AG04450 (cell line): ENCODE measurements at regions not wholly inside any gene's neighbourhood (a gene's known extent, or its start where the extent isn't known, plus 50 kb on each side); places are given as distances from the start of the nearest gene placed in this dataset.

ENCODE experiments used
- CTCF ChIA-PET: fragments of 300-600, 350-600 bp; formaldehyde crosslinking; extraction: SDS; loops from one replicate; lab custom pipeline; 2022; ENCODE audit warnings: antibody characterized with exemption, inconsistent platforms; lab: Charles Lee
- POLR2A ChIA-PET: fragments of 350-600 bp; formaldehyde crosslinking; extraction: SDS; loops from one replicate; lab custom pipeline; 2021; ENCODE audit warnings: antibody characterized with exemption, inconsistent platforms; lab: Yijun Ruan, JAX
- DNase-seq: peaks from one replicate; pipeline ENCODE4 v3.0.0-alpha.2; 2011; ENCODE audit warnings: low read depth, low spot score
- H3K27ac ChIP-seq: one replicate; pipeline ENCODE4 v1.5.1; 2012; ENCODE audit warnings: low read depth, low read length, control low read depth
- H3K27me3 ChIP-seq: one replicate; pipeline ENCODE4 v1.6.0; 2012; ENCODE audit warnings: low read length; ENCODE audit not compliant: control insufficient read depth, insufficient read depth
- H3K4me3 ChIP-seq: 2 replicates; pipeline ENCODE4 v1.5.1; 2011; ENCODE audit warnings: mild to moderate bottlenecking, low read depth, low read length, control low read depth
- H3K9me3 ChIP-seq: 2 replicates; pipeline ENCODE4 v1.5.1; 2012; ENCODE audit warnings: low read length; ENCODE audit not compliant: control insufficient read depth, insufficient read depth
- TF ChIP-seq, protein P1 (sequence below): IDR thresholded peaks from 2 replicates; pipeline ENCODE4 v1.5.1; 2011; ENCODE audit warnings: low read depth, low read length, control low read depth, inconsistent platforms

DNA sequence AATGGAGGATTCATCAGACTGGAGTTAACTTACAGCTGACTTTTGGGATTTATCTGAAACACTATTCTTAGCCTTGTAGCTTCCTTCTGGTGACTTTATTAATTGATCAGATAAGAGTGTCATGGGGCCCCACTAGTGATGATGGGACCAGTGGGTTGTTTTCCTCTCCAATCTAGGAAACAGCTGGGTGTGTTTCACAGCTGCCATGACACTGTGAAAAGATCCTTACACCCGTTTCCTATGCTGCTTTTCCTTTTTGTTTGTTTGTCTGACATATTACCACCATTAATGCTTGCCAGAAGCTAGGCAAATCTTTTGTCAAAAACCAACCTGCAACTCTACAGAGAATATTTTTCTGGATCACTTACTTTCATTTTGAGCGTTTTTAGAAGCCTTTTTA lies 86.2 kb downstream of the ZBTB18 start:
- TF ChIP-seq, protein P1, sequence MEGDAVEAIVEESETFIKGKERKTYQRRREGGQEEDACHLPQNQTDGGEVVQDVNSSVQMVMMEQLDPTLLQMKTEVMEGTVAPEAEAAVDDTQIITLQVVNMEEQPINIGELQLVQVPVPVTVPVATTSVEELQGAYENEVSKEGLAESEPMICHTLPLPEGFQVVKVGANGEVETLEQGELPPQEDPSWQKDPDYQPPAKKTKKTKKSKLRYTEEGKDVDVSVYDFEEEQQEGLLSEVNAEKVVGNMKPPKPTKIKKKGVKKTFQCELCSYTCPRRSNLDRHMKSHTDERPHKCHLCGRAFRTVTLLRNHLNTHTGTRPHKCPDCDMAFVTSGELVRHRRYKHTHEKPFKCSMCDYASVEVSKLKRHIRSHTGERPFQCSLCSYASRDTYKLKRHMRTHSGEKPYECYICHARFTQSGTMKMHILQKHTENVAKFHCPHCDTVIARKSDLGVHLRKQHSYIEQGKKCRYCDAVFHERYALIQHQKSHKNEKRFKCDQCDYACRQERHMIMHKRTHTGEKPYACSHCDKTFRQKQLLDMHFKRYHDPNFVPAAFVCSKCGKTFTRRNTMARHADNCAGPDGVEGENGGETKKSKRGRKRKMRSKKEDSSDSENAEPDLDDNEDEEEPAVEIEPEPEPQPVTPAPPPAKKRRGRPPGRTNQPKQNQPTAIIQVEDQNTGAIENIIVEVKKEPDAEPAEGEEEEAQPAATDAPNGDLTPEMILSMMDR = no peak
- H3K27ac ChIP-seq = no peak overlapping the region
- H3K9me3 ChIP-seq = no peaks in the 10 kb centered on the region
- CTCF ChIA-PET = interaction anchor here (0.6 kb wide), 1 partner anchor 48 kb away, joined by 3 read pairs; no protein-coding TSS in a partner anchor
- DNase-seq = no peak
- no peak overlapping the region for H3K4me3 ChIP-seq
- POLR2A ChIA-PET = no interaction called here
- no peaks in the 10 kb centered on the region for H3K27me3 ChIP-seq

DNA sequence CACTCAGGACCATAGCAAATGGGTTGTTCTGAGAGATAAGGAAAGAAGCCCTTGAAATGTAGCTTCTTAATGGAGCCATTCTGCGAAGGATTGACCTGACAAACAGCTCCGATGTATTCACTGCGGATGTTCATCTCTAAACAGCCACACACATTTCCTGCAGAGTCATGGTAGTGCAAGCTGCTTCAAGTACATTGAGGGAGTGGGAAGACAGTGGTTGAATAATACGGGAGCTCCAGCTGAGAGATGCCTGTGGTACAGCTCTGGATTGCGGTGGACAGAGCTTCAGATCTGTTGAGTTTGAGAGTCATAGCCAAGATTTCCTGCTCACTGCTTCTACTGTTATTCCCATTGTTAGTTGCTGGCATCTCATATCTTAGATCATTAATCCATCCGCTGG lies 86.6 kb downstream of the ZBTB18 start:
- DNase-seq = no peak
- no peak overlapping the region for H3K27ac ChIP-seq
- no peaks in the 10 kb centered on the region for H3K27me3 ChIP-seq
- ChIA-PET POLR2A (no interaction called here), CTCF (interaction anchor here (0.6 kb wide), 1 partner anchor 48 kb away, joined by 3 read pairs; no protein-coding TSS in a partner anchor)
- TF ChIP-seq, protein P1 = no peak
- H3K9me3 ChIP-seq = no peaks in the 10 kb centered on the region
- H3K4me3 ChIP-seq = no peak overlapping the region

DNA sequence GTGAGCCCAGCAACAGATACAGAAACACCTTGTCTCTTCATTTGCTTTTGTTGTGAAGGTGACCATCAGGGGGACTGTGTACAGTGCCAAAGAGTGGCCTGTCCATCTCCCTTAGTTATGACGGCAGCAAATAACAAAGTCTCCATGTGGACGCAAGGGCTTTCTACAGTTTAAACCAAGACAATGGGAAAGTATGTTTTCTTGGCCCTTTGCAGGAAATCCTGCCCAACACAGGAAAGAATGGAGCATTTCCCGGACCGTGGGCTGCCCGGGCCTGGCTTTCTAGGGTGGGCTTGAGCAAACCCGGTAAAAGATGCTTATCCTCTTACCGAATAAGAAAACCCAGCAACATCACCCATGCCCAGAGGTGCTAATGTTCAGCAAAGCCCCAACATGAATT lies 87.3 kb downstream of the ZBTB18 start:
- ChIA-PET CTCF (no interaction called here), POLR2A (no interaction called here)
- no peak for DNase-seq
- H3K27me3 ChIP-seq = no peaks in the 10 kb centered on the region
- no peaks in the 10 kb centered on the region for H3K9me3 ChIP-seq
- TF ChIP-seq, protein P1 = no peak
- H3K4me3 ChIP-seq = no peak overlapping the region
- no peak overlapping the region for H3K27ac ChIP-seq

DNA sequence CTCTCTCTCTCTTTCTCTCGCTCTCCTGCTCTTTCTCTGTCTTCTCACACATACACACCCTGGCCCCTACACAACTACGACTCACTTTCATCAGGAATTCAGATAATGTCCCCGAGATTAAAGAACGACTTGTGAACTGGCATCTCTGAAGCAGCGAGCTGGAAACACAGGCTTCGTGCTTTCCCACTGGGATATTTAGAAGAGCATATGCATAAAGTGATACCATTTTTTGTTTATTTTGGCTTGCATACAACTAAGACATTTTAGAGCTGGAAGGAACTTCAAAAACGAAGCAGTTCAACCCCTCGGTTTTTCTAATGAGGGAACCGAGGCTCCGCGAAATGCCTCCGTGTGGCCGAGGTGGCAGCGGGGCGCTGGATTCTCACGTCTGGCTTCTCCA lies 88.6 kb downstream of the ZBTB18 start:
- ChIA-PET POLR2A (no interaction called here), CTCF (no interaction called here)
- no peak for DNase-seq
- Histone ChIP-seq H3K4me3 (no peak overlapping the region), H3K9me3 (no peaks in the 10 kb centered on the region), H3K27ac (no peak overlapping the region), H3K27me3 (no peaks in the 10 kb centered on the region)
- TF ChIP-seq, protein P1 = no peak

DNA sequence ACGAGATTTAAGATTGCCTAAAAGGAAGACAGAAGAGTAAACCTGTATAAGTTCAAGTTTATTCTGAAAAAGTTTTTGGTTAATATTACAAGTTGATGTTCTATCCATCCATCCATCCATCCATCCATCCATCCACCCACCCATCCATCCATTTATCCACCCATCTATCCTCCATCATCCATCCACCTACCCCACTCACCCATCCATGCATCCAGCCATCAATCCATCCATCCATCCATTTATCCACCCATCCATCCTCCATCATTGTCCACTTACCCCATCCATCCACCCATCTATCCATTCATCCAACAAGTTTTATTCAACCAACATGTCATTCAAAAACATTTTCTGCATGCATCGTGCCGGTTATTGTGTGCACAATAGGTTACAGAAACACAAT lies 89.3 kb downstream of the ZBTB18 start:
- ChIA-PET POLR2A (no interaction called here), CTCF (no interaction called here)
- TF ChIP-seq, protein P1 = no peak
- Histone ChIP-seq H3K4me3 (no peak overlapping the region), H3K27ac (no peak overlapping the region), H3K27me3 (no peaks in the 10 kb centered on the region), H3K9me3 (no peaks in the 10 kb centered on the region)
- DNase-seq = no peak
